Fibroblast of pulmonary artery (primary cell): ENCODE measurements at regions not wholly inside any gene's neighbourhood (a gene's known extent, or its start where the extent isn't known, plus 50 kb on each side); places are given as distances from the start of the nearest gene placed in this dataset.
"Not testable (repeated sequence)": the region's sequence is repeated elsewhere in the genome, so short reads cannot be mapped to it uniquely, and the experiment has no call there.

ENCODE experiments used
- DNase-seq: peaks from one replicate; pipeline ENCODE4 v3.0.0-alpha.2; 2010; ENCODE audit warnings: low read depth
- H3K4me3 ChIP-seq: replicated peaks from 2 replicates; pipeline ENCODE4 v1.5.1; 2011; ENCODE audit warnings: low read depth, mild to moderate bottlenecking, control low read depth, low read length, moderate library complexity
- TF ChIP-seq, protein P1 (sequence below): IDR thresholded peaks from 2 replicates; pipeline ENCODE4 v1.5.1; 2011; ENCODE audit warnings: mild to moderate bottlenecking, control low read depth, low read length, inconsistent platforms; ENCODE audit errors: missing control alignments

DNA sequence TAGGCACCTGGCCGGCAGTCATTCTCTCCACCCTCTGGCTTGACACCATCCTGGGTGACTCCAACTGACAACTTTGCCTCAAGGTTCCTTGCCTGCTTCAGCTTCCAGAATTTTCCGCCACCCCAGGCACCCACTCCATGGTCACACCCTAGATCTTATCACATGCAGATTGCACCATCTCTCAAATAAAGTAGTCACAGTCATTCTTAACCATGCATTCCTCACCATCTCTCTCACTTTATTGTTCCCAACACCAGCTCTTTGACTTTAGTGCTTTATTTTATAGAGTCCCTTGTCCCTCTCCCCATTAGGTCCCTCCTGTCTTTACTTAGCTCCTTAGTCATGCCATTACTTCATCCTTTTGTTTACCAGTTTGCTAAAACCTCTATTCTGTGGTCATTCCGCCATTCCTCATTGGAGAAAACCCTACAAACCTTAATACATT lies 351.7 kb downstream of the SPRY2 start:
- no peak overlapping the region for H3K4me3 ChIP-seq
- DNase-seq, result no peak

DNA sequence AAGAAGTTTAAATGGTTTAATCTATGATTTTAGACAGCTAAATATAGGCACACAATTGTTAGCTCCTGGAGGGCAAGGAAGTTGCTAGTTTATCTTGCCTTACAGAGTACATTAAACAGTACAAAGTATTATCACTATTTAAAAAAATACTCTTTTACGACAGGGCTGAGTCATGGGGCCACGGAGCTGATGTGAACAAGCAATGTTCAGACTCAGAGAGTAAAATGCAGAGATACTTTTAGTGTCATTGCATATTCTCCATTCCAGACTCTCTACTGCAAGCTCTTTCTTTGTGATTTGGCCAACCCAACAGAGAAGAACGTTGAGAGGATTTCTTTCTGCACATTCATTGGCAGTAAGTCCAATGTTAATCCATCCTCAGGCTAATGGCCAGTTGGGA lies 352.4 kb downstream of the SPRY2 start:
- TF ChIP-seq, protein P1, sequence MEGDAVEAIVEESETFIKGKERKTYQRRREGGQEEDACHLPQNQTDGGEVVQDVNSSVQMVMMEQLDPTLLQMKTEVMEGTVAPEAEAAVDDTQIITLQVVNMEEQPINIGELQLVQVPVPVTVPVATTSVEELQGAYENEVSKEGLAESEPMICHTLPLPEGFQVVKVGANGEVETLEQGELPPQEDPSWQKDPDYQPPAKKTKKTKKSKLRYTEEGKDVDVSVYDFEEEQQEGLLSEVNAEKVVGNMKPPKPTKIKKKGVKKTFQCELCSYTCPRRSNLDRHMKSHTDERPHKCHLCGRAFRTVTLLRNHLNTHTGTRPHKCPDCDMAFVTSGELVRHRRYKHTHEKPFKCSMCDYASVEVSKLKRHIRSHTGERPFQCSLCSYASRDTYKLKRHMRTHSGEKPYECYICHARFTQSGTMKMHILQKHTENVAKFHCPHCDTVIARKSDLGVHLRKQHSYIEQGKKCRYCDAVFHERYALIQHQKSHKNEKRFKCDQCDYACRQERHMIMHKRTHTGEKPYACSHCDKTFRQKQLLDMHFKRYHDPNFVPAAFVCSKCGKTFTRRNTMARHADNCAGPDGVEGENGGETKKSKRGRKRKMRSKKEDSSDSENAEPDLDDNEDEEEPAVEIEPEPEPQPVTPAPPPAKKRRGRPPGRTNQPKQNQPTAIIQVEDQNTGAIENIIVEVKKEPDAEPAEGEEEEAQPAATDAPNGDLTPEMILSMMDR, result no peak
- H3K4me3 ChIP-seq, result no peak overlapping the region
- DNase-seq, result peak; percentile 70

More for the DNA sequence above, 351.7 kb downstream of the SPRY2 start:
- TF ChIP-seq, protein P1, result no peak

- no peak for DNase-seq
- no peak overlapping the region for H3K4me3 ChIP-seq
- TF ChIP-seq, protein P1, result no peak
Measured at GRCh38 chr13:79987761-79988160, 353.2 kb downstream of the SPRY2 start.

GRCh38 chr13:79987323-79987722 lies 353.6 kb downstream of the SPRY2 start:
- no peak for DNase-seq
- H3K4me3 ChIP-seq, result no peak overlapping the region
- TF ChIP-seq, protein P1, result no peak

DNA sequence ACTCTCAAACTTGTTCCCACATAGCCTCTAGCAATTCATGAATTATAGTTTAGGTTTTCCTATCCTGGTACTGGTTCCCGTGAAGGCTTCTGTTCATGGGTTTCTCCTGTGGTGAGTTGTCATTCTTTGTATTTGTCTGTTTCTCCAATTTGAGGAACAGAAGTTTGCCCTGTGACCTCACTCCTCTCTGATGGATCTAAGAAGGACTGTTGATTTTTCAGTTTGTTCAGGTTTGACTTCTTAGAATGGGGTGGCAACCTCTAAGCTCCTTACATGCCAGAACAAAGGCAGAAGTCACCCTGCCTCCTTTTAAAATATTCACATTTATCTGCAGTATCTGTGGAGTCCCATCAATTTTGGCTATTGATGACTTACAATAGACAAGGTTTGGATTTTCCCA lies 354.0 kb downstream of the SPRY2 start:
- no peak overlapping the region for H3K4me3 ChIP-seq
- TF ChIP-seq, protein P1, result no peak
- DNase-seq, result no peak

DNA sequence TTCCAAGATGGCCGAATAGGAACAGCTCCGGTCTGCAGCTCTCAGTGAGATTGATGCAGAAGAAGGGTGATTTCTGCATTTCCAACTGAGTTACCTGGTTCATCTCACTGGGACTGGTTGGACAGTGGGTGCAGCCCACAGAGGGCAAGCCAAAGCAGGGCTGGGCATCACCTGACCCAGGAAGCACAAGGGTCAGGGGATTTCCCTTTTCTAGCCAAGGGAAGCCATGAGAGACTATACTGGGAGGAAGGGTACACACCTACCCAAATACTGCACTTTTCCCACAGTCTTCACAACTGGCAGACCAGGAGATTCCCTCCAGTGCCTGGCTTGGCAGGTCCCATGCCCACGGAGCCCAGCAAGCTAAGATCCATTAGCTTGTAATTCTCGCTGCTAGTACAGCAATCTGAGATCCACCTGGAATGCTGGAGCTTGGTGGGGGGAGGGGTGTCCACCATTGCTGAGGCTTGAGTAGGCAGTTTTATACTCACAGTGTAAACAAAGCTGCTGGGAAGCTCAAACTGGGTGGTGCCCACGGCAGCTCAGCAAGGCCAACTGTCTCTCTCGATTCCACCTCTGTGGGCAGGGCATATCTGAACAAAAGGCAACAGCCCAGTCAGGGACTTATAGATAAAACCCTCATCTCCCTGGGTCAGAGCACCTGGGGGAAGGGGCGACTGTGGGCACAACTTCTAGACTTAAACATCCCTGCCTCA lies 365.8 kb downstream of the SPRY2 start:
- not testable (repeated sequence) for DNase-seq, H3K4me3 ChIP-seq

- TF ChIP-seq, protein P1, result peak; percentile 48
- DNase-seq, result no peak
- no peak overlapping the region for H3K4me3 ChIP-seq
Measured at GRCh38 chr13:79973533-79973963, 367.4 kb downstream of the SPRY2 start.
